WI38 (cell line): ENCODE measurements at regions not wholly inside any gene's neighbourhood (a gene's known extent, or its start where the extent isn't known, plus 50 kb on each side); places are given as distances from the start of the nearest gene placed in this dataset.

Source experiments
- H3K4me3 ChIP-seq: 2 replicates; pipeline ENCODE4 v1.5.1; 2011; ENCODE audit warnings: low read depth, mild to moderate bottlenecking, control low read depth, low read length
- CTCF ChIP-seq: IDR thresholded peaks from 2 replicates; pipeline ENCODE4 v1.5.1; 2012; ENCODE audit warnings: low read depth, mild to moderate bottlenecking, control low read depth, low read length

GRCh38 chr2:198654646-198655045 lies 803.1 kb downstream of the SATB2 start:
- no peak for TF ChIP-seq CTCF
- no peak overlapping the region for H3K4me3 ChIP-seq

- no peak overlapping the region for H3K4me3 ChIP-seq
- no peak for TF ChIP-seq CTCF
These were observed 804.4 kb downstream of the SATB2 start for GRCh38 chr2:198653311-198653710.

- H3K4me3 ChIP-seq, result no peak overlapping the region
- no peak for TF ChIP-seq CTCF
These were observed 805.3 kb downstream of the SATB2 start for GRCh38 chr2:198652461-198652860.

GRCh38 chr2:198645816-198646215 lies 811.9 kb downstream of the SATB2 start:
- no peak for TF ChIP-seq CTCF
- no peak overlapping the region for H3K4me3 ChIP-seq

- no peak for TF ChIP-seq CTCF
- no peak overlapping the region for H3K4me3 ChIP-seq
These were observed 816.6 kb downstream of the SATB2 start for GRCh38 chr2:198641161-198641560.

GRCh38 chr2:198640463-198640862 lies 817.3 kb downstream of the SATB2 start:
- H3K4me3 ChIP-seq, result no peak overlapping the region
- TF ChIP-seq CTCF, result no peak

GRCh38 chr2:198639580-198639979 lies 818.2 kb downstream of the SATB2 start:
- no peak for TF ChIP-seq CTCF
- H3K4me3 ChIP-seq, result no peak overlapping the region
